NCI-H1105 treated with DMSO at 0.1 percent for 48 hours (cell line): ENCODE measurements at regions not wholly inside any gene's neighbourhood (a gene's known extent, or its start where the extent isn't known, plus 50 kb on each side); places are given as distances from the start of the nearest gene placed in this dataset.
A peak's percentile ranks its signal among the peaks of the same experiment; 100 is the strongest.
"Not testable (repeated sequence)": the region's sequence is repeated elsewhere in the genome, so short reads cannot be mapped to it uniquely, and the experiment has no call there.

ENCODE experiments used
- DNase-seq: peaks from one replicate; lab custom pipeline; 2025; lab: John Stamatoyannopoulos, UW

DNA sequence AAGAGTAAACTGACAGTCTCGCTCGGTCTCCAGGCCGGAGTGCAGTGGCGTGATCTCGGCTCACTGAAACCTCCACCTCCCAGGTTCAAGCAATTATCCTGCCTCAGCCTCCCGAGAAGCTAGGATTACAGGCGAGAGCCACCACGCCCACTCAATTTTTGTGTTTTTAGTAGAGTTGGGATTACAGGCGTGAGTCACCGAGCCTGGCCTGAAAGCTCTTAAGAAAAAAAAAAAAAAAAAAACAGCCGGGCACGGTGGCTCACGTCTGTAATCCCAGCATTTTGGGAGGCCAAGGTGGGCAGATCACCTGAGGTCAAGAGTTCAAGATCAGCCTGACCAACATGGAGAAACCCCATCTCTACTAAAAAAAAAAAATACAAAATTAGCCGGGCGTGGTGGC is 55.3 kb upstream of the THOC2 start:
- not testable (repeated sequence) for DNase-seq

DNA sequence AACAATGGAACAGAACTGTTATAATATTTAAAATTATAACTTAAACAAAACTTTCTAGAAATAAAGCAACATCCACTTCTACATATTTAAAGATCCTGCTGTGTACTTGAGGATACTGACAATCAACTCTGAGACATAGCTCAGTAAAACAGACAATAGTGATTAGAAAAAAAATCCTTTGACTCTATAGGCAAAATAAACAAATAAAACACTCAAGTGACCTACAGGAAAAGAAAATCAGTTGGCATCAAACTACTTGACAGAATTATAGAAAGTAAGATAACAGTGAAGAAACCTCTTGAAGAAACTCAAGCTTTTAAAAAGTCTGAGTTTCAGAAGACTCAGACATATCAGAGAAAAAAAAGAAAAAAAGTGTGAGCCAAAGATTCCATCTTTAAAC is 55.9 kb upstream of the THOC2 start:
- no peak for DNase-seq

DNA sequence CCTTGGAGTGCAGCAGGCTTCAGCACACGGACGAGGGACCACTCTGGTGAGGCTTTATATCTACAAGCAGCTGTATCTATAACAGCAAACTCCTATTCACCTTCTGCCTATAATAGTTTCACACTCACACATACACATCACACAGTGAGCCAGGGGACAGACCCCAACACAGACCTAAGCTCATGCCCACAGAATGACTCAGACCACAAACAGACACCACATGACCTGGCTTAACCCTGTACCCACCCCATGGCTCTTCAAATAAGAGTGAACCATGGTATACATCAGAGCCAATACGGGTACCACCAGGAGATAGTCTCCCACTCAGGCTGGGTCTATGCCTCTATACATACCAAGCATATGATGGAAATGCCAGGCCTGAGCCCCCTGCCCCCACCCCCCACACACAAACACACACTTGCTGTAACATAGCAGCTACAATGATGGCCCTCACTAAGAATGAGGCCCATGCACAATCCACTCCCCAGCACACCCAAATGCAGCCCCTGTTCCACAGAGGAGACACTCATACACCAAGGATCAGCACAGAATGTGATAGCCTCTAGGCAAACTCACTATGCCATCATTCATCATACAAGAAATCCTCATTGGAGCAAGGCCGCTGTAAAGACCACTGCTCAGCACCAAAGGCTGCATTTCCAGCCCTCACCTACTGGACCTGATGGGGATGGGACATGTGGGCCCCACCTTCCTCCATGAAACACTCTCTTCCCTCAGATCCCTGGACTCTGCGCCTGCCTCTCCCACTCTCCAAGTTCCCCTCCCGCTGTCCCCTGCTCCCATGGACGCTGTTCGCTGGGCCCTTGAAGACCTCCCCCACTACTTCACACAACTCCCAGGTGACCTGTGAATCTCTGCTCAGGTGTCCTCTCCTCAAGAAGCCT is 62.1 kb upstream of the XIAP start:
- DNase-seq = no peak

DNA sequence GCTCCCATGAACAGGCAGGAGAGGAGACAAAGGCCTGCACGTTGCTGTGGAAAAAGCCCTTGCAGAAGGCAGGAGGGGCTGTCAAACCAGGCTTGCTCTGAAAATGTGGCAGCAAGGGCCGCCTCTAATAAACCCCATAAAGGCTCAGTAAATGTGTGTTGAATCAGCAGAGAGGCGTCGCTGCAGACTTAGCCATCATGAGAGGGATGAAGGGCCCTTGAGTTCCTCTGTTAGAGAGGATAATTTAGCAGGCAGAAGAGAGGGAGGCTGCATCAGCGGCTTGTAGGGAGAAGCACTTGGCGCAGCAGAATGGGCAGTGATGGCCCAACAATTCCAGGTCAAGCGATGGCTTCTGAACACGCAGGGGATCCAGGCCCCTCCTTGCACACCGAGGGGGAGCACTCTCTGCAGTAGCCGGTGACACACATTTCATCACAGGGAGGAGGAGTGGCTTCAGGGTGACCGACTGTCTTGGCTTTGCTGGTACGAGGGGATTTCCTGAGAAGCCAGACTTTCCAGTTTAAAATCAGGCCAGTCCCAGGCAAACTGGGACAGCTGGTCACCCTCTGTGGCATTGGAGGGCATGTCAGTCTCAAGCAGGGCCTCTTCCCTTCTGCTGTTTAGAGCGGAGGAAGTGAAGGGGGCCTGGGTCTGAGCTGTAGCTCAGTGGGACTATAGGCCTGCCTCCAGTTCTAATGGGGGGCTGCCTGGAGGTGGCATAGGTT is 61.0 kb upstream of the XIAP start:
- DNase-seq = peak; percentile 42

DNA sequence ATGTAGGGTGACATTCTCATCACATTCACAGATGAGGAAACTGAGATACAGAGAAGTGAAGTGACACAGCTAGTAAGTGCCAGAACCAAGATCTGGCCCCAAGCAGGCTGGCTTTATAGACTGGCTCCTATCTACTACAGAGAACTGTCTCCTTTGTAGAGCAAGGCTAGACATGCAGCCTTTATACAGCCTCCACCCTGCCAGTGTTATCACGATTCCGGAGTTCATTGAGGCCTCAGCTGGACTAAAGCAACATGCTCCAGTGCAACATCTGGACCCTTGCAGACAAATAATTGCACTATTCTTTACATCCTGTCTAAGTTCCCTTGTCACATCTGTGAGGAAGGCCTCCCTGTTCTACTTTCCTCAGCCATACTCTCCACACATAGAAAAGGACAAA is 58.0 kb upstream of the XIAP start:
- DNase-seq = no peak

DNA sequence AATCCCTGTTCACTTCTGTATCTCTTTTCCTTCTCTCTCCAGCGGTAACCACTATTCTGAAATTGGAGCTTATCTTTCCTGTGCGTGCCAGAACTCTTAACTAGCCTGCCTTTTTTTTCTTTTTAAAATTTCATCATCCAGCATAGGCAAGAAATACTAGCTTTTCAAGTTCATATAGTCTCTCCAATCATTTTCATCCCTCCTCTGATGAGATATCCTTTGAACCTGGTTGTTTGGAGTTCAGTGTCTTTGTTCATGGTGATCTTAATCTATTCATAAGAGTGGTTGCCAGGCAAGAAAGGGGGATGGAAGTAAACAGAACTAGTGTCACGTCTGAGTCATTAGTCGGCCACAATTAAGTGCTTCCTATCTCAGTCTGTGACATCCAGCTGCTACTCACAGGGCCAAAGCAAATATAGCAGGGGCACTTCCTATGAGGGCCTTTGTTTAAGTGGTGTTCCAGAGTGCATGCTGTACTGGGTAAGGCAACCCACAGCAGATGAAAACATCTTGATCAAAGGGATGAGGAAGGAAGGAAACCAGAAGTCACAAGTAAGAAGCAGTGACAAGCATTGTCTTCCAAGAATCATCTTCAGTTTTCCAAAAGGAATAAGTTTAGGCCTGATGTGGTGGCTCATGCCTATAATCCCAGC is 56.4 kb upstream of the XIAP start:
- DNase-seq = peak; percentile 93

DNA sequence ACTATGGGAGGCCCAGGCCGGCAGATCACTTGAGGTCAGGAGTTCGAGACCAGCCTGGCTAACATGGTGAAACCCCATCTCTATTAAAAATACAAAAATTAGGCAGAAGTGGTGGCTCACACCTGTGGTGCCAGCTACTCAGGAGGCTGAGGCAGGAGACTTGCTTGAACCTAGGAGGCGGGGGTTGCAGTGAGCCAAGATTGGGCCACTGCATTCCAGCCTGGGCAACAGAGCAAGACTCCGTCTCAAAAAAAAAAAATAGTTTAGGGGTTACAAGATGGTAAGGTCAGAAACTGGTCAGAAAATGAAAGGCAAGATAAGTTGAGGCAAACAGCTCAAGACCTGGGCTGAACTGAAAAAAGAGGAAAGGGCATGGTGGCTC is 55.9 kb upstream of the XIAP start:
- DNase-seq = not testable (repeated sequence)

DNA sequence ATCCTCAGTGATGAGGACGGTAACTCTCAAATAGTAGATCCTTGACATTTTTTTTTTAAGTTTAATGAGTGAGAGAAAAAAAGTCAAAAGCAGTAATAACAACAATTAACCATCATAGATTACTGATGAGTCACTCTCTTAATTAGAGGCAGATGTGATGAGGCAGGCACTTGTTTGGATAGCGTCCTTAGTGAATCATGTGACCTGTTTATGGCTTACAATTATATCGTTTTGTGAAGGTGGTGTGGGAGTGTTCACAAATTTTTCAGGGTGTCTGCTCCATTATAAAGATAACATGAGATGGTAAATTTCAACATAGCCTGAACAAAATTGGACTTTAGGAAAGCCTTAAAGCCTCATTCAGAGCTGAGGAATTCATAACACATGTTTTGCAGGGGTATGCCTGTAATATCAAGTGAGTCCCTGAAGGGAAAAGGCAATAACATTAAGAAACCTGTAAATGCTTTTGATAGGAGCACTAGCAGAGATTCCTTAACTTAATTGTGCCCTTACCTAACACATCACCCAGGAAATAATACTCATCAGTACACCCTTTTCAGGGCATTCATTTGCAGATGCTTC is 51.9 kb upstream of the XIAP start:
- DNase-seq = peak; percentile 59

DNA sequence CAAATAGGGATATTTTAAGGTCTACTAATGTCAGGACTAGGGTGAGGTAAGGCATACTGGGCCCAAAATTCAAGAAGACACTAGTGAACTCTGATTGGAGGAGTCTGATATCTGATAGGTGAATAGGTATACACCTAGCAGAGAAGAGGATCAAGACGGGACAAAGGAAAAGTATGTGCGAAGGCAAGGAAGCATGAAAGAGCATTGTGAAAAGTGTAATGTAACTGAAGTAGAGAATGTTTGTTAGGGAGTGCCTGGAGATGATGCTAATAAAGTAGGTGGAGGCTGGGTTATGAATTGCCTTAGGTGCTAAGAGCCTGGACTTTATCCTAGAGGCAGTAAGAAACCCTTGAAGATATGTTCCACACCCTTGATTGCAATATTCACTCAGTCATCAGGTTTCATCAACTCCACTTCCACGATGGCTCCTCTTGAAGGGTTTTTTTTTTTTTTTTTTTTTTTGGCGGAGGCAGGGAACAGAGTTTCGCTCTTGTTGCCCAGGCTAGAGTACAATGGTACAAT is 49.9 kb upstream of the XIAP start:
- DNase-seq = no peak
